ENCODE measurements at regions not wholly inside any gene's neighbourhood (a gene's known extent, or its start where the extent isn't known, plus 50 kb on each side); places are given as distances from the start of the nearest gene placed in this dataset.

GRCh38 chr15:69973102-69973714 is 124.5 kb downstream of the TLE3 start:
- TF ChIP-seq CTCF (IDR thresholded peaks at IDR 0.05): no peak
- ATAC-seq (ENCODE audit: low FRiP score) (no peak), DNase-seq (ENCODE audit: low spot score) (no peak)

GRCh38 chr15:69973880-69974279 is 123.8 kb downstream of the TLE3 start:
- DNase-seq (ENCODE audit: low spot score) (no peak), ATAC-seq (ENCODE audit: low FRiP score) (no peak)
- no peak for TF ChIP-seq CTCF (IDR thresholded peaks at IDR 0.05)

GRCh38 chr15:69974321-69974720 is 123.4 kb downstream of the TLE3 start:
- DNase-seq (ENCODE audit: low spot score) (no peak), ATAC-seq (ENCODE audit: low FRiP score) (no peak)
- no peak for TF ChIP-seq CTCF (IDR thresholded peaks at IDR 0.05)

GRCh38 chr15:69976366-69976994 is 121.2 kb downstream of the TLE3 start:
- no peak for TF ChIP-seq CTCF (IDR thresholded peaks at IDR 0.05)
- no peak for DNase-seq (ENCODE audit: low spot score)
- no peak for ATAC-seq (ENCODE audit: low FRiP score)

- DNase-seq (ENCODE audit: low spot score) (no peak), ATAC-seq (ENCODE audit: low FRiP score) (no peak)
- TF ChIP-seq CTCF (IDR thresholded peaks at IDR 0.05): no peak
Observed at GRCh38 chr15:69978603-69979002, 119.1 kb downstream of the TLE3 start.

- ATAC-seq (ENCODE audit: low FRiP score): no peak
Observed at GRCh38 chr15:69979262-69979661, 118.5 kb downstream of the TLE3 start.

More at GRCh38 chr15:69979262-69979661, 118.5 kb downstream of the TLE3 start:
- no peak for TF ChIP-seq CTCF (IDR thresholded peaks at IDR 0.05)
- no peak for DNase-seq (ENCODE audit: low spot score)
